ENCODE measurements at regions not wholly inside any gene's neighbourhood (a gene's known extent, or its start where the extent isn't known, plus 50 kb on each side); places are given as distances from the start of the nearest gene placed in this dataset.

DNA sequence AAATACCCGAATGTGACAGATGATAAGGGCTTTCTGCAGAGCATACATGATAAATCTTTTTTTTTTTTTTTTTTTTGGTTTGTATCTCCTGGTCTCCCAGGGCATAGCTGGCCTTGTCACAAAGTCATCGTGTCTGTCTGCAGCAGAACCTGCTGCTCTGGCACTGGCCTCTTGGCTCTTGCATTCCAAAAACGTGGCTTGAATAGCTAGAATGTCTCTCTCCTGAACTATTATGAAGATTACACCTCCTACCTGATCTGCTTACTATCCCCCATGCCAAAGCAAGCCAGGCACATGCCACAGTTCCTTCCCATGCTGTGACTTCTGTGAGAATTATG, 50.4 kb upstream of the SCRG1 start:
- Histone ChIP-seq H3K4me3 (replicated peaks; ENCODE audit: low read depth, low read length) (no peak overlapping the region), H3K27me3 (replicated peaks; ENCODE audit: control insufficient read depth, insufficient read depth, low read length) (no peaks in the 10 kb centered on the region), H3K36me3 (ENCODE audit: control insufficient read depth, insufficient read depth, low read length) (no peaks in the 10 kb centered on the region)
- no peak for DNase-seq (ENCODE audit: extremely low read depth, insufficient read length)
- TF ChIP-seq, protein P1, sequence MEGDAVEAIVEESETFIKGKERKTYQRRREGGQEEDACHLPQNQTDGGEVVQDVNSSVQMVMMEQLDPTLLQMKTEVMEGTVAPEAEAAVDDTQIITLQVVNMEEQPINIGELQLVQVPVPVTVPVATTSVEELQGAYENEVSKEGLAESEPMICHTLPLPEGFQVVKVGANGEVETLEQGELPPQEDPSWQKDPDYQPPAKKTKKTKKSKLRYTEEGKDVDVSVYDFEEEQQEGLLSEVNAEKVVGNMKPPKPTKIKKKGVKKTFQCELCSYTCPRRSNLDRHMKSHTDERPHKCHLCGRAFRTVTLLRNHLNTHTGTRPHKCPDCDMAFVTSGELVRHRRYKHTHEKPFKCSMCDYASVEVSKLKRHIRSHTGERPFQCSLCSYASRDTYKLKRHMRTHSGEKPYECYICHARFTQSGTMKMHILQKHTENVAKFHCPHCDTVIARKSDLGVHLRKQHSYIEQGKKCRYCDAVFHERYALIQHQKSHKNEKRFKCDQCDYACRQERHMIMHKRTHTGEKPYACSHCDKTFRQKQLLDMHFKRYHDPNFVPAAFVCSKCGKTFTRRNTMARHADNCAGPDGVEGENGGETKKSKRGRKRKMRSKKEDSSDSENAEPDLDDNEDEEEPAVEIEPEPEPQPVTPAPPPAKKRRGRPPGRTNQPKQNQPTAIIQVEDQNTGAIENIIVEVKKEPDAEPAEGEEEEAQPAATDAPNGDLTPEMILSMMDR (IDR thresholded peaks at IDR 0.05; ENCODE audit: insufficient read depth, low read length, poor library complexity, severe bottlenecking) = no peak

- TF ChIP-seq, protein P1 (IDR thresholded peaks at IDR 0.05; ENCODE audit: insufficient read depth, low read length, poor library complexity, severe bottlenecking) = no peak
- peak; percentile 6 for DNase-seq (ENCODE audit: extremely low read depth, insufficient read length)
- no peaks in the 10 kb centered on the region for H3K36me3 ChIP-seq (ENCODE audit: control insufficient read depth, insufficient read depth, low read length)
- no peaks in the 10 kb centered on the region for H3K27me3 ChIP-seq (replicated peaks; ENCODE audit: control insufficient read depth, insufficient read depth, low read length)
- H3K4me3 ChIP-seq (replicated peaks; ENCODE audit: low read depth, low read length) = no peak overlapping the region
These were observed 49.9 kb upstream of the SCRG1 start for GRCh38 chr4:173448608-173449379.
